ENCODE measurements at regions not wholly inside any gene's neighbourhood (a gene's known extent, or its start where the extent isn't known, plus 50 kb on each side); places are given as distances from the start of the nearest gene placed in this dataset.
"Not testable (repeated sequence)": the region's sequence is repeated elsewhere in the genome, so short reads cannot be mapped to it uniquely, and the experiment has no call there.

DNA sequence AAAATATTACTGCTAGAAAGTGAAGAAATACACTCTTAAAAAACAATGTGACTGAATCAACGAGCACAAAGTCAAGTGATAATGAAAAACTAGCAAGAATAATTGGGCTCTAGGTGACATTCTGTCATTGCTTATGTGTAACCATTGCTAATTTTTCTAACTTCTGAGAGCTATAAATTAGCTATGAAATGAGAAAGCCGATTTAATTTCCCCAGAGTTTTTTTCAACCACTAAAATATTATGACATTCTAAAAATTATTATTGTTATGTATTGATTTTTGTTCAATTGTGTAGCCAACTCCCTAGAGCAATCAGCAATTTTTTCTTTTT is 458.6 kb upstream of the ATXN8OS start:
- no peak for DNase-seq (ENCODE audit: low read depth)

DNA sequence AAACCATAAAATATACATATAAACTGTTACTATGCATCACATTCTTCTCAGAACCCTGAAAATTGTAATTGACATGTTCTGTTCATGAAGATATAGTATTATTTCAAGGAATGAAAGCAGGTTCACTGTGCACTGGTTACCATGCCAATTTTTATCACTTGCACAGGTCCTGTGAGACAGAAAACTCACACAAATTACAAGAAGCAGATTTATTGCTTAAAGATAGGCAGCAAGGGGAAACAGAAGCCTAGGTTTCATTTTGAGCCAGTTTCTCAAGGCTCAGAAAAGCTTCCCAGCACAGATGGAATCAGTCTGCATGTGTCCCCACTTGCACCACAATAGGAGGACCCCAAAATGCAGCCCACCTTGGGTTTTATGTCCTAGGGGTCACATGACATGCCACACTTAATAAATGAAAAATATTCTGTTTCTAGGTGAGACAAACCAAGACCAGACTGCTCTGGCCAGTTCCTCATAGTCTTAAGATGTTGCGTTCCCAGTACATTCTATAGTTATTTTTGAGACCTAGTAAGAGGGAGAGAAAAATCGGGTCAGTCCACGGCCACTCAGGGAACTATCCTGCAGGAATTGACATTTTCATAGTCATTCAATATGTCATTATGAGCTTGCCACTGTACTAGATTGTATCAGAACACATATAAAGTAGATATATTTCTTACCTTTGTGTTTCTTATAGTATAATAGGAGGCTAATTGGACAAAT is 459.1 kb upstream of the ATXN8OS start:
- DNase-seq (ENCODE audit: low read depth): no peak

DNA sequence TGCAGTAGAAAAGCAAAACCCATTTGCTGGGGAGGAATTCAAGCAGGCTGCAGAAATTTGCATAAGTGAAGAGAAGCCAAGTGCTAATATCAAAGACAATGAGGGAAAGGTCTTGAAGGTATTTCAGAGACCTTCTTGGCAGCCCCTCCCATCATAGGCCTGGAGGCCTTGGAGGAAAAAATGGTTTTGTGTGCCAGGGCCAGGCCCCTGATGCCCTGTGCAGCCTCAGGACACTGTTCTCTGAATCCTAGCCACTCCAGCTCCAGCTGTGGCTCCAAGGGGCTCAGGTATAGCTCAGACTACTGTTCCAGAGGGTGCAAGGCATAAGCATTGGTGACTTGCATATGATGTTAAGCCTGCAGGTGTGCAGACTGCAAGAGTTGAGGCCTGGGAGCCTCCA is 463.2 kb upstream of the ATXN8OS start:
- DNase-seq (ENCODE audit: low read depth): no peak

DNA sequence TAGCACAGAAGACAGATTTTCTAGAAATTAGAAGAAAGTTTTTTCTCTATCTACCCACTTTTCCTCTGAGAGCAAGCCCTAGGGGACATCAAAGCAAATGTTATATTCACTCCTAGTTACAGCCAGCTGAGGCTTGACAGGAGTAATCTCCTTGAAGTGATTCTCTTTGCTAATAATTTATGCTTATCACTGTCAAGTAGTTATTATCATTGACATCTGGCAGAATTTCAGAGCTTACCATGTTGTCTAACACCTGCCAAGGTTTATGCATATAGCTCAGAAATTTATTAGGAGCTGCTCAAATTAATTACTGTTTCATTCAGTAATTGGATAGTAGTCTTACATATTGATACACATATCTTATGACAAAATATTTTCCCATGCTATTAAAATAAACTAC is 465.9 kb upstream of the ATXN8OS start:
- DNase-seq (ENCODE audit: low read depth): no peak

DNA sequence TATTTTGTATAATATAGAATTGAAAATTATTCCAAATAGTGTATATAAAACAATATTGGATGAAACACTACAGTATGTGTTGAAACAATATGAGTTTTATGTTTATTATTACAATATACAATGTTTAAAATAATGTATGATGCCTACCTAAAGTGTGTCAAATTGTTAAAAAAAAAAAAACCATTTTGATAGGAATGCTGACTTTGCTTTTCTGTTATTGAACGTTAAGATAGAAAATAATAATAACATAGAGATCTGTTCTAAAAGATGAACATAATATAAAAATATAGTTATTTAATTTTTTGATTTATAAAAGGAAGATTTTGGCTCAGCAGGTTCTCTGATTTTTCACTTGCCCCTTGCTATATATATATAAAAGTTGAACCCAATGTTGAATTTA is 474.6 kb upstream of the ATXN8OS start:
- DNase-seq (ENCODE audit: low read depth): no peak

DNA sequence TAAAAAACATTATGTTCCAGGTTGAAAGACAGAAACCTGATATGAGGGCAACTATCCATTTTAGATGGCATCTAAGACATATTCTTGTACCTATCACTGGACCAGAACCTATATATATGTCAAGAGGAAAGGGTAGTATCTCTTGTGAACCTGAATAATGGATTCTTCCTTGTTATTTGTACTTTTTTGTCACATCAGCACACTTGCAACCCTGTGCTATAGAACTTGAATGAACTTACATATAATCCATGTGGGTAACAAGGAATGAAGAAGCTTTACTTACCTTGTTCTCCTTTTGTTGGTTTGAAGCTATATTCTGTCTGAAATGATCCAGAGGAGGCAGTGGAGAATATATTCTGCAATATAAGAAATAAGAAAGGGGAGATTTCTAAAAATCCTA is 483.7 kb upstream of the ATXN8OS start:
- no peak for DNase-seq (ENCODE audit: low read depth)

DNA sequence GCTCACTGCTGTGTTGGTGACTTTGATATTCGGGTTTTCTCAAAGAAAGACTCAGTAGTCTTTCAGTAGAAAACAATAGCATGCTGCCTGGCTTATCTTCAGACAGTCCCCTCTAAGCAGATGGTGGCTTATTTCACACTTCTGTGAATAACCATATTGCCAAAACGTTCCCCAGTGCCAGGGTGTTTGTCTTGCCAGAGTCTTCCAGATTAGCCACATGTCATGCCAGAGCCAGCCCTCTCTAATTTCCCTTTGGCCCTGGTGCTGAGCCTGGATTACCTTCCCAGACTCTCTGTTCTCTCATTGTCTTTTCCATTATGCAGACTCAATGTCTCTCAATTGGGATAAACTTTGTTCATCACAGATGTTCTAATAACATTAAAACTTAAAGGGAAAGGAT is 488.0 kb upstream of the ATXN8OS start:
- no peak for DNase-seq (ENCODE audit: low read depth)

DNA sequence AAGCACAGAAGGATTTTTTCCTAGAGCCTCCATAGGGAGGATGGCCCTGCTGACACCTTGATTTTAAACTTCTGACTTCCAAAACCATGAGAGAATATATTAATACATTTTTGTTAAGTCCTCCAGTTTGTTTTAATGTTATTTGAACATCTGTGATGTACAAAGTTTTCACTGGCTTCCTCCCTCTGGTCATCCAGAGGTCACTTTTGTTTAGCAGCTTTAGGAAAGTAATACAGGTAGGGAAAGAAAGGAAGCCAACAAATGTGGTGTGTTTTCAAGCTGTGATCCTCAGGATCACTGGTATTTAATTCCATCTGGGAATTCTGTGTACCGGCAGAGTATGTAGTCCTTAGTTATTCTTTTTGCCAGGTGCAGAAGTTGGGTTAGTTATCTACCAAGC is 488.8 kb upstream of the ATXN8OS start:
- no peak for DNase-seq (ENCODE audit: low read depth)

DNA sequence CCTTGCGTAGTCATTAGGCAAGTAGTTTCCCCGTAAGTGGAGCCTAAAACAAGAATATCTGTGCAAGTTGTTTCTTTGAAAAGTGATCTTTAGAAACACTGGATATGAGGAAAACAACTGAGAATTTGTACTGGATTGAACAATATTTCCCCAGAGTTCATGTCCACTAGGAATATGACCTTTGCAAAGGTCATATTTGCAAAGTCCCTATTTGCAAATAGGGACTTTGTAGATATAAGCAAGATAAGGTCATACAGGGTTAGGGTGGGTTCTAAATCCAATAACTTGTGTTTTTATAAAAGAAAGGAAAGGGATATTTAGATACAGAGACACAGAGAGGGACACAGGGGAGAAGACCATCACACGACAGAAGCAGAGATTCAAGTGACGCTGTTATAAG is 489.2 kb upstream of the ATXN8OS start:
- no peak for DNase-seq (ENCODE audit: low read depth)

DNA sequence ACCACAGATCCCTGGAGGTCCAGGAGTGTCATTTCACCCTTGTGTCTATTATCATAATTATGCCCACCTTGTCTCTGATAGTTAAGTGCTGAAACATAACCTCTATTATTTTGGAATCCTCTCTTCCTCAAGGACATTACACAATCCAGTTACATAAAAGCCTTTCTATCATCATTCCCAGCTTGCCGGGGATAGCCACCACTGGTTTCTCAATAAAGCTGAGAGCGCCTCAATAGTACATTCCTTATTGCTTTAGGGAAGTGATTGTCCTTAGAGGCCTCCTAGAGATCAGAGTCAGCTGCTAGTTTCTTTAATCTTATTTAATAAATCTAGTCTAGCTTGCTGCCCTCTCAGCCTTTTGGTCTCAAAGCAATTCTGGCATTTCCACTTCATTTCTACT is 490.0 kb upstream of the ATXN8OS start:
- DNase-seq (ENCODE audit: low read depth): no peak

DNA sequence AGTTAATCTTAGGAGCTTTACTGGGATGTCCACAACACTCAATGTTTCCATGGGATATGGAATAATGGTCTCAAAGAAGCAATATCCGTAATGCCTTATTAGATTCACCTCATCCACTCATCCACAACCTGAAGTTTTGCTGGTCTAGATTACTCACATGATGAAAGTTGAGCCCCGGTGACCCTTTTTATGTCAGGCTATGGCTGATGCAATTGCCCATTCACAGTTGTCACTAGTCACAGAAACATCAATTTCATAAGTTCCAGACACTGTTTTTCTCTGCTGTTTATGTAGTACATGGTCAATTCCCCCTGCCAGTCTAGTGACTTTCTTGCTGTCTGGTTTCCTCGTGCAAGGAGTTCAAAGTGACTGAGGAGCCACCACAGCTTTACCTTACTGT is 491.2 kb upstream of the ATXN8OS start:
- no peak for DNase-seq (ENCODE audit: low read depth)

DNA sequence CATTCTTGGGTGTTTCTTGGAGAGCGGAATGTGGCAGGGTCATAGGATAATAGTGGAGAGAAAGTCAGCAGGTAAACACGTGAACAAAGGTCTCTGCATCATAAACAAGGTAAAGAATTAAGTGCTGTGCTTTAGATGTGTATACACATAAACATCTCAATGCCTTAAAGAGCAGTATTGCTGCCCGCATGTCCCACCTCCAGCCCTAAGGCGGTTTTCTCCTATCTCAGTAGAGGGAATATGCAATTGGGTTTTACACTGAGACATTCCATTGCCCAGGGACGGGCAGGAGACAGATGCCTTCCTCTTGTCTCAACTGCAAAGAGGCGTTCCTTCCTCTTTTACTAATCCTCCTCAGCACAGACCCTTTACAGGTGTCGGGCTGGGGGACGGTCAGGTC is 492.6 kb upstream of the ATXN8OS start:
- not testable (repeated sequence) for DNase-seq (ENCODE audit: low read depth)

DNA sequence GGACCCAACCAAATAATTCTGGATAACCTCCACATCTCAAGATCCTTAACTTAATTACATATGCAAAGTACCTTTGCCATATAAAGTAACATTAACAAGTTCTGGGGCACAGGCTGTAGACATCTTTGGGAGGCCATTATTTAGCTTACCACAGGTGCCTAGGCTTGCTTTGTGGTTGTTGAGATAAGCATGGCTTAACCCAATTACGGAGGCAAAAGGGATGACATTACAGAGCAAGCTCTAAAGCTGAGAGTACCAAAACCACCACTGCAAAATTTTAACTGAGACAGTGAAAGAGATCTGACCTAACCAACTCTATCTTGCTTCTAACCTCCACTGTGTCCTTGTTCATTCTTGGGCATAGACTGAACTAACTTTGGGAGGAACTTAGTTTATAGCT is 502.9 kb upstream of the ATXN8OS start:
- no peak for DNase-seq (ENCODE audit: low read depth)

DNA sequence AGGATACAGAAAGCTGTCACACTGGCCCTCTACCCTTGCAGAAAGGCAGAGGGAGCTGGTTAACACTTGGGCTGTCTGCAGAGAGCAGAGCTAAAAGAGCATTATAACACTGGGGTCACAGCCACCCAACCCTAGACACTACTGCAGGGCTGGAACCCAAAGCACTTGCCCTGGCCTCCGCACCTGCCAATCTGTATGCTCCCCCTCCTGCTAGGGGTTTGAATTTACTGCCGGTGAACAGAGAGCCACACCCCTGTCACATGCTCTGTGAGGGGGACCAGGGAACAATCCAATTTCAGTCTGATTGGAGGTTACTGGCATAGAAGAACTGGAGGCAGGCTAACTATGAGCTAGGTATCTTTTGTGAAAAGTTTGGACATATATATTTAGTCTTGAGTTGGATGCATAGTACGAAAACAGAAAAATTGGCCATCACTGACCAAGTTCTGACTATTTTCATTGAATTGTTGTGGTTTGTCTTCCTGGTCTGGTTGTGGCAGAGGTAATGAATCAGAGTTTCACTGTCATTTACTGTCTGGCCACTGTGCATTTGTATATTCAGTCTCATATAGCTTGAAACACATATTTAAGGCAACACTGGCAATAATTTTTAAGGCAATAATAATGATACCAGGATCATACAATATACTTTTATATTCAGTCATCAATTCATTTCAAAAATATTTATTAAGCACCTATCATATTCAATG is 504.3 kb upstream of the ATXN8OS start:
- DNase-seq (ENCODE audit: low read depth): no peak

DNA sequence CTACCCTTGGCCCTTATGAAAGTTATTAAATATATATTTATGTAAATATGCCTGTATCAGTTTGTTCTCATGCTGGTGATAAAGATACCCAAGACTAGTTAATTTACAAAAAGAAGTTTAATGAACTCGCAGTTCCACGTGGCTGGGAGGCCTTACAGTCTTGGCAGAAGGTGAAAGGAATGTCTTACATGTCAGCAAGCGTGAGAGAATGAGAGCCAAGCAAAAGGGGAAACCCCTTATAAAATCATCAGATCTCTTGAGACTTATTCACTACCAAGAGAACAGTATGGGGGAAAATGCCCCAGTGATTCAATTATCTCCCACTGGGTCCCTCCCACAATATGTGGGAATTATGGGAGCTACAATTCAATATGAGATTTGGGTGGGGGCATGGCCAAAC is 506.0 kb upstream of the ATXN8OS start:
- DNase-seq (ENCODE audit: low read depth): no peak

DNA sequence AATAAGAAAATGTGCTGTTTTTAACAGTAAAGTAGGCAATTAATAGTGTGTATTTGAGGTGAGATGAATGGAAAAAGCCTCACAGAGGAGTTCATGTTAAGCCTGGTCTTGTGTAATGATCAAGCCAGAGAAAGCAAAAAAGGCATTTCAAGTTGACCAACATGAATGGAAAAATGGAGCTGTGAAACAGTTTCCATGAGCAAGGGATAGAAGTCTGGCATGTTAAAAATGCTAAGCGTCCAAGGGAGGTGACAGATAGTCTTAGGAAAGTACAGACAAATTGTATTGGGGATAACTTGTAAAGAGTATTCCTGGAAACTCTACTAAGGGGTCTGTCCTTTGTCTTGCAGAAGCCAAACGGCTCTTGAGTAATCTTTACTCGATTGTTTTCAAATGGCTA is 506.8 kb upstream of the ATXN8OS start:
- no peak for DNase-seq (ENCODE audit: low read depth)

DNA sequence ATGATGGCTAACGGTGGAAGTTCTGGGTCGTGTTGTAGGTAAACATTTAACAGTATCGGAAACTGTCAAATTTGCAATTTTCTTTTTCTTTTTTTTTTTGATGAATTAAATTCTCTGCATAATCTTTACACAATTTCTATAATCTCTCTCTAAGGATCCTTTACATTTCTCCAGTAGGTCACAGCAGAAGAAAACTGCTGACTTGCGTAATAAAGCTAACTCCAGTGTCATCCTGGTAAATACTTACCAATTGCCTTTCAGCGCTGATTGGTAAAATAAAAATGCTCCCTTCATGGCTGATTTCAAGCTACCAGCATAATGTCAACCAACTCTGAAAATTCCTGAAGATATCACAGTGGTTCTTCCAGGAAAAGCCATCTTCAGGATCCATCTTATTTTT is 510.5 kb upstream of the ATXN8OS start:
- no peak for DNase-seq (ENCODE audit: low read depth)

DNA sequence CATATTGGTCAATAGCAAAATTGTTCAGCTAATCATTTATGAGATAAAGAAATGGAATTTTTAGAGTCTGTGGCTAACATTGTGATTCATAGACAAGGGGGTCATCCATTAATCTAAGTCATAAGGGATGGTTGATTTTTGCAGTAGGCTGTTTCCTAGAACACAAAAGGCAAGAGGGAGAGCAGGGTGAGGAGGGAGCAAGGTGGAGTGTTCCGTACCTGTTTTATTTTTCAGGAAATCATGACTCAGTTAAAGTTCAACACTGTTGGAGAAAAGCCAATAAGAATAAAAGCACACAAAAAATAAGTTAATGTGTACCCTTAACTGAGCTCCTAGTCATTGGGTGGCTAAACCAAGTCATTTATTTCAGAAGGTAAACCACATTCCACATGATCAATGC is 512.4 kb upstream of the ATXN8OS start:
- no peak for DNase-seq (ENCODE audit: low read depth)

DNA sequence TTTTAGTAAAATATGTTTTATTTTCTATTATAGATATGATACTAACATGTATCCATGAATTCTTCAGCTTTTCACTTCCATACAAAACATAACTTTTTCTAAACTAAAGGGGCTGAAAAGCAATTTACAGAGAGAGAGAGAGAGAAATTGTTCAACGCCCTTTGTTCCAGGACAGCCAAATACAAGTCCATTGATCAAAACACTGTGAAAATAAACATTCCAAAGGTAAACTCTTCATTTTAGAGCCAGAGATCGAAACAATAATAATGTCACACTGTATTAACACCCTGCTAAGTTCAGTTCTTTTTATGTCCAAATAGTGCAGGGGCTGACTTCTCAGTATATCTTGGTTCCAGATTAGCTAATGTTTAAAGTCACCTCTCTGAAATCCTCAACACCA is 516.2 kb upstream of the ATXN8OS start:
- no peak for DNase-seq (ENCODE audit: low read depth)

DNA sequence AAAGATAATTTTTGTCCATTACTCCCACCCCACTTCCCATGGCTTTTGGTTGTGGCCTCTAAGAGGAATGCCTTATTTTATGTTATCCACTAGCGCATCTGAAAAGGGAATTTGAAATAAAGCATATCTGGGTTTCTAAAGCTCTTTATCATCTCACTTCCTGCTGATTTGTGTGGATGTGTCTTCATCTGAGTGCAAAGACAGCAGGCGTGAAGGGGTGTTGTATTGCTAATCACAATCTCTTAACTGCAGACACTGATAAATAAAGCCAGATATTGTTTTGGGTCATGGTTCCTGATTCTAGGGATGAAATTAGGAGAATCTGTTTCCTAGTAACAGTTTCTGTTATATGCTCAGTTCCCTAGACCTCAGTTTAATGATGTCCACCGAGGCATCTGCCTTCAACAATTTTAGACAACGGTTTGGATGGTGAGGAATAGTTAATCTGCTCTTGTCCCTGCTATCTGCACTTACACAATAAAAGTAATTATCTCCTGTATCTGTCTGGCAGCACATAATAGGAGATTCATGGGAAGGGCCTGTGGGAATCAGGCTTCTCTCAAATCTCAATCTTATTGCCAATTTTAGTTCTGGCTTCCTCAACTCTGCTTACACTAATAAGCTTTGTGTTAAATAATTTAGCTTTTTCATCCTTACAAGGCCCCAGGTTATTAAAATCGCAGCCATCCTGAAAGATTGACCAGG is 517.9 kb upstream of the ATXN8OS start:
- DNase-seq (ENCODE audit: low read depth): no peak

DNA sequence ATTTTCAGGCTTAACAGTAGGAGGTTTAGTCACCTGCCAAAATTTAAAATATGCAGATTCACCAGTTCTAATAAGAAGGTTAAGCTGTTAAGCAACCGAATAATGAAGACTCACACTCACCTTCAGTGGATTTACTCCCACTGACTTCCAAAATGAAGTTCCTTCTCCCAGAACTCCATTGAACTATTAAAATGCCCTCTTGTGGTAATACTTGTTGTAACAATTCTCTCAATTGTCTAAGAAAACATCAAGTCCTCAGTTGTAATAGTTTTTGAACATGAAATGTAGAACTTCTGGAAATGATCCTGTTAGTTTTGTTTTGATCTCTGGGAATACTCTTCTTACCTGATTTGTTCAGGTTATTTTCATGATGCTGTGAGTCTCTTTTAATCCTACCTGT is 522.0 kb upstream of the ATXN8OS start:
- no peak for DNase-seq (ENCODE audit: low read depth)

DNA sequence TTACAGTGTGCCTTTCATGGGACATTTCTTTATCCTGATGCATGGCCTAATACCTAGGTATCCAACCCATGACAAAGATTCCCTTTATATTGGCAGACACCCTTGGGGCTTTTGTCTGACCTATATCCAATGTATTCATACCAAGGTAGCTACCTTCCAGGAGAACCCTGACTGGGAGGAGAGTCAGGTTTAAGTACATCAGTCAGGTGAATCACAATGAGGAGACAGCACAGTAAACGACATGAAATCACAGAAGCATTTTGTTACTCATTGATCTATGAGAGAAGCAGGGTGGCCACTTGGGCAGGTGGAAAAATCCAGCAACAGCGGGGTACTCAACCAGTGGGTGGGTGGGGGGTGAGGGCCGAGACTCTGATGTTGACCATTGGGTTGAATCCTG is 527.4 kb upstream of the ATXN8OS start:
- DNase-seq (ENCODE audit: low read depth): no peak

DNA sequence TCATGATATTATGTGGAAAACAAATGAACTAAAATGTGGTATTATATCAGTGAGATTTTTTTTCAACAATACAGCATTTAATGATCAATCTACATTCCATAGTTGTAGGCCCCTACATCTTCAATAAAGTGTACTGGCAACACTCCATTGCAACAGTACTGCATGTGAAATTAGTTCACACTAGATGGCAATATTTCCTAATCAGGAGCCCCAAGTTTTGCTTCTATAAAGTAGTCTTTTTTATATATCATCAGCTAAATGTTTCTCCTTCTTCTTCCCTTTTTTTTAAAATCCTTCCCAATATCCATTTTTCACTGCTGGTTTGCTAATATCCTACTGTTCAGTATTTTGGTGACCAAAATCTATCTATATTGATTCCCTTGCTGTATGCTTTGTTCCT is 528.3 kb upstream of the ATXN8OS start:
- no peak for DNase-seq (ENCODE audit: low read depth)

All from LHCN-M2 (cell line).